GM21381 (cell line): ENCODE measurements at regions not wholly inside any gene's neighbourhood (a gene's known extent, or its start where the extent isn't known, plus 50 kb on each side); places are given as distances from the start of the nearest gene placed in this dataset.
A peak's percentile ranks its signal among the peaks of the same experiment; 100 is the strongest.

ENCODE experiments used
- ATAC-seq: cut with Tn5 transposase; IDR thresholded peaks from one replicate; pipeline ENCODE4 v1.9.1; 2021; ENCODE audit warnings: mild to moderate bottlenecking, moderate library complexity; ENCODE audit not compliant: unreplicated experiment

DNA sequence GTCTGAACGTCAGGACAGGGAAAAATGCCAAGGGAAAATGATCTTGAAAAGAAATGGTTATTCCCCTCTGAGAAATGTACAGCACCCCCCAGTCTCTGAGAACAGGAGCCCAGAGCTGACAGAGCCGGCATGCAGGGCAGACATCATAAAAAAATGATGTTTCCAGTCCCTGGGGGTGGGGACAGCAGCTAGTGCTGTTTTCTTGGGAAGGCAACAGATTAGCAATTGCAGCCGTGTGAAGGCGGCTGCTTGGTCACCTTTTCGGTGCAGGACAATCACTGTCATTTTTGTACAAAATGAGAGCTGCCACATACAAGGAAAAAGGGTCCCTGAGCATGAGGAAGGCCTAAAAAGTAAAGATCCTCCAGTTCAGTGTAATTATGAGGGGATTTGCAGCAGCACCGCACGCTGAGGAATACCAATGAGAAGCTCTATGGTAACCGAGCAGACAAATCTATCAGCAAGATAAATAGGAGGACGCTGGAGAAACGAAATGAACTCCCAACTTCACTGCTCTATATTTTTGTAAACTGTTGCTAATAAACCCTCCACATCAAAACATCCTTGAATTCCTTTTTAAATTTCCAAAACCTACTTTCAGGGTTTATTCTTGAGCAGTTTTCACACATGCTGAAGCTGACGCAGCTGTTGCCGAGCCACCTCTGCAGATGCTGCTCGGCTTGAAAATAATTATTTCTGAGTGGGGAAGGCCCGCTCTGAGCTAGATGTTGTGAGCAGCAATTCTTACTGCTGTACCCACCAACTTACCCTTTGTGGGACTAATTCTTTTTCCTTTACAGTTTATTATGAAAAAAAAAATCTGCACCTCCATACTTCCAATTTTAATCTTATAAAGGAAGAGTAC lies 98.2 kb upstream of the NEBL start:
- ATAC-seq = no peak

DNA sequence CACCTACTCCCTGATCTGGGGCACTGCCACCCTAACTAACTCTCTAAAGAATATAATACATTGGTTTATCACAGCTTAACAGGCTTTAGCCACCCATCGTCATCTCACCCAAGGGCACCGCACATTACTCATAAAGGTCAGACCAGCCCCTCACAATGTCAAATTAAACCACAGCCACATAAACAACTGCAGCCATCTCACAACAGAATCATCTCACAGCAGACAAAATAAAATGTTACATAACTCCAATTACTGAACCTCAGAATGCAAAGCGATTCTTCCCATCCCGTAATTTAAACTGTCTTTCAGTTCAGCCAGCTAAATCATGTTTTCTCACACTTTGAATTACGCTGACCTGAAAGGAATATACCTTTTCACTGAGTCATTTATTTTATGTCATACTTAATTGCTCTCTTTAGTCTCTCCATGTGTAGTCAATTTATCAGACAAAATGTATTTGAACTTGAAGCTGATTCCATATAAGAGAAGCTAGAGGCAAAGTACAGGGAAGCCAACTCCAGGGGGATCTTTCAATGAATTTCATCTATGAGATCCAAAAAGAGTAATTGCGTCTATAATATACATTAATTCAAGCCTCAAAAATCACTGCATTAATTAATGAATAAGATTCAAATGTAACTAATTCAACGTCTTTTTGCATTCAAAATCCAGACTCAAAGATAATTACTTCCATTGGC lies 96.9 kb upstream of the NEBL start:
- ATAC-seq = no peak

DNA sequence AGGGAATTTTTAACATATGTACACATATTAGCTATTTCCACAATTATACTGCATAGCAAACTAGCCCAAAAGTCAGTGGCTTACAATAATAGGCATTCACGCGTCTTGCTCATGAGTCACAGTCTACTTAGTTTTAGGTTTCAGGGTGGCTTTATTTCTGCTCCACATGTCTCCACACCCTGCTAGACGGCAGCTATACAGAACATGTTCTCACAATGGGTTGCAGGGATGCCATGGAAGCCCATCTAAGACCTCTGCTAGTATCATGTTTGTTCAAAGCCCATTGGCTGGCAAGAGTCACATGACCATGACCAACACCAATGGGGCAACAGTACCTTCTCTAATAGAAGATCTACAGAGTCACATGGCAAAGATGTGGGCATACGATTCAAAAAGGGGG lies 96.3 kb upstream of the NEBL start:
- no peak for ATAC-seq

DNA sequence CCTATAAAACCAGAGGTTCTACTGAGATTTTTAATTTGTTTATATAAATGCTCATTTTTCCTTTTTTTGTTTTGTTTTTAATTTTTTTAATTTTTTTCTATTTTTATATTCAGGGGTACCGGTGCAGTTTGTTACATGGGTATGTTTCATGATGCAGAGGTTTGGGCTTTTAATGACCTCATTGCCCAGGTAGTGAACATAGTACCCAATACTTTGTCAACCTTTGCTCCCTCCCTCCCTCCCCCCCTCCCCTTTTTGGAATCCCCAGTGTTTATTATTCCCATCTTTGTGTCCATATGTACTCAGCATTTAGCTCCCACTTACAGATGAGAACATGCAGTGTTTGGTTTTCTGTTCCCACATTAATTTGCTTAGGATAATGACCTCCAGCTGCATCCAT lies 94.4 kb upstream of the NEBL start:
- ATAC-seq = no peak

DNA sequence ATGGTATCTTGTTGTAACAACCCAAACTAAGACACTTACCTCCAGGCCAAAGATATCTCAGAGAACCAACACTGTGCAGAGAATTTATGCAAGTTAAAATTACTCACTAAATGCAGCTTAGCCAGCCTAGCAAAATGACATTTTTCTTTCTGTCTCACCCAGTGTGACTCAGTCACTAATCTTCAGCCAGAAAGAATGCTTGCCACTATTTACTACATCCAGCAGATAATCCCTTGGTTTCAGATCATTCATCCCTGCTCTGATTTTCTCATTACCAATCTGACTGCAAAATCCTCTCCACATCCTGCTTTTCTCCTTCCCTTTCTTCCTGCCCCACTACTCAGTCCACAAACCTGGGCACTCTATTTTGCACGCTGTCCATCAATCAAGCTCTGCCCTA lies 93.5 kb upstream of the NEBL start:
- no peak for ATAC-seq

DNA sequence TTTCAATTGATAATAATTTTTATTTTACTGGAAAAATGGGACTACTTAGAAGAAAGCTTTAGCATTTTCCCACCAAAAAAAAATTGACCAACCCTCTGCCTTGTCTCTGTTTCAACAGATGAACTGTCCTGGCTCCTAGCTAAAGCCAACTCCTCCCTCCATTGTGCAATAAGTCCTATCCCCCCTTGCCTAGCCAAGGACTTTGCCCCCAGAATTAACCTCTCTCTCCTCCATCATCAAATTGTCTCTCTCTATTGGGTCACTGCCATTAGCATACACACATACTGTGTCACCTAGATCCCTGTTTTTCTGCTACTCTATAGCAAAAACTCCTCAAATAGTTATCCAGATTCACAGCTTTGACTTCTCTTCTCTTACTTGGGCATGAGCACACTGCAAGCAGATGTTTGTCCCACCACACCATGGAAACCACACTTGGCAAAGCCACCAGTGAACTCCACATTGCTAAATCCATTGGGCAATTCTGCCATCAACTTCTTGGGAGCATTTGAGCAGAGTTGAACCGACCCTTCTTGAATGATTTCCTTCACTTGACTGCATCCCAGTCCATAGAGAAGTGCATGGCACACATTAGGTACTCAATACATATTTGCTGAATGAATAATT lies 91.4 kb upstream of the NEBL start:
- no peak for ATAC-seq

DNA sequence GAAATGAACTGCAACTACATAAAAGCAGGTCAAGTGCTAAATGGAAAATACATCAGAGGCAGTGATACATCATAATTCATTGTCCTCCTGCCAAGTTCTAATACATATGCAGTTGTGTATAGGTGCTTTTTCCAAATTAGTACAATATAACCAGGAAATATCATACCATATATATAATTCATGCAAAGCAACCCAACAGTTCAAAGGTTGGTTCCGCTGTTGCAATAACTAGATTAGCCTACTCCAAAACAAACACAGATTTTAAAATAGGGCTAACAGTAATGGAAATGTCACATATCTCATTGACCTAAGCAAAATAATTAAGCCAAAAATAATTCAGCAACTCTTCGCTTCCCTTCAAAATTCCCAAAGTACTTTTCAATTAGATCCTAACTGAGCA lies 88.9 kb upstream of the NEBL start:
- ATAC-seq = no peak

DNA sequence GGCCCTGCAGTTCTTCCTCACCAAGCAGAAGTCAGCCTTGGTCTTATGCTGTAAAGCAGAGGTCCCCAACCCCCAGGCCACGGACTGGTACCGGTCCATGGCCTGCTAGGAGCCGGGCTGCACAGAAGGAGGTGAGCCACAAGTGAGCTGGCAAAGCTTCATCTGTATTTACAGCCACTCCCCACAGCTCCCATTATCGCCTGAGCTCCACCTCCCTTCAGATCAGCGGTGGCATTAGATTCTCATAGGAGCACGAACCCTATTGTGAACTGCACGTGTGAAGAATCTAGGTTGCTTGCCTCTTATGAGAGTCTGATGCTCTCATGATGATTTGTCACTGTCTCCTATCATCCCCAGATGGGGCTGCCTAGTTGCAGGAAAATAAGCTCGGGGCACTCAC lies 87.6 kb upstream of the NEBL start:
- ATAC-seq = no peak

DNA sequence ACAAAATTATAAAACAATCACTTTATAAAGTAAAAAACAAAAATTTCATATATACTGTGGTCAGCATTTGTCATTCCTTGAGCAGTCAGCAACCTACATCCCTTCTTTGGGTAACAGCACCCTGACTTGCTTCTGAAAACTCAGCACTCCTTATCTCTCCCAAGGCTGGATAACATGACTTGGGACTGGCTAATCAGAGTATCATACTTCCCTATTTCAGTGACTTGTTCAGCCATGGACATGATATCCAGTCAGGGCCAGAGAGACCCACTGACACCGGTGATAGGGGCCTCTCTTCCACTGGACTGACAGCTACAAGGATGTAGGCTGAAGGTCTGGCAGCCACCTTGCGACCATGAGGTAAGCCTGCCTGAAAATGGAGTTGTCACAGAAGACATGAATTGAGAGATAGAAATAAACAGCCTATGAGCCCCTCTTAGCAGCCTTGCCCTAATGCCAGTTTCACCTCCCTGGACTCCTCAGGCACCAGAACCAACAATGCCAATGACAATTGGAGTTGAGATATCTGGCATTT lies 84.4 kb upstream of the NEBL start:
- no peak for ATAC-seq

DNA sequence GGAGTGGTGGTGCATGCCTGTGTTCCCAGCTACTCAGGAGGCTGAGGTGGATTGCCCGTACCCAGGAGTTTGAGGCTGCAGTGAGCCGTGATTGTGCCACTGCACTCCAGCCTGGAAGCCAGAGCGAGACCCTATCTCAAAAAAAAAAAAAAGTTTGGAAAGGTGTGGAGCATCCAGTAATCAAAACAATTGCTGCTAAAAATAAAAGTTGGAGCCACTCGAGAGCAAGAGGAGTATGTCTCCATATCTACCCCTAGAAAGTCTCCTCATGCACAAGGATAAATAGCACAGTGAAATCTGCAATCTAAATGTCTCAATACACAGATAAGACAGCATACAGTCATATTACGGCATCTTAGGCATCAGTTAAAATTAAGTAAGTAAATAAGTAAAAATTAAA lies 81.5 kb upstream of the NEBL start:
- no peak for ATAC-seq

DNA sequence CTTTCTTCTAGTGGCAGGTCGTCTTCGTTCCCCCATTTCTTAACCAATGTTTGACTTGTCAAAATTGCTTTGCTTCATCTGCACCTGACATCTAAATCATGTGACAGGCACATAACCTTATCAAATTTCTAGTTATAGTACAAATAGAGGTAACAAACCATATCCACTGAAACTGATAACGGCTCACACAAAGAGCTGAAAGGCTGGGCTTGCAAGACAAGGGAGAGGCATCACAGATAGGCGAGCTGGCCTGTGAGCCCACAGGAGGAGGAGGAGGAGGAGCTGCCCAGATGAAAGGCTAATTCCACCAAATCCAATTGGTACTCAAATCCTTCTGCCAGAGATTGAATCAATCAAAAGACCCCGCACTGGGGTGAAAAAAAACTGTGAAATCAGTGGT lies 80.2 kb upstream of the NEBL start:
- no peak for ATAC-seq

DNA sequence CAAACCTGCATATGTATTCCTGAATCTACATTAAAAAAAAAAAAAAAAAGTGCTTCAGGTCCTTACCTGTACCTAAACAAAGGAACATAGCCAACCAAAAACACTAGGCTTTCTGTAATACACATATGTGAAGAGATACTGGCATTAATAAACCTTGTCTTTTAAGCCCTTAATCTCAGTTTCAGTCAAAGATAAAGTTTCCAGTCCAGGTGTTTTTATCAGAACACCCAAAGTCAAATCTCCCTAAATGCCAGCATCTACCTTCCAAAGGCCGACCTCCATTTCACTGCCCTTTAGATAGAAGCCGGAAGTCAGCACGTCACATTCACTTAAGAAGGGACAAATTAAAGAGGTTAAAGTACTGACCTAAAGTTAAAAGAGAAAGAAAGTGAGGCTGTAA lies 79.8 kb upstream of the NEBL start:
- no peak for ATAC-seq

DNA sequence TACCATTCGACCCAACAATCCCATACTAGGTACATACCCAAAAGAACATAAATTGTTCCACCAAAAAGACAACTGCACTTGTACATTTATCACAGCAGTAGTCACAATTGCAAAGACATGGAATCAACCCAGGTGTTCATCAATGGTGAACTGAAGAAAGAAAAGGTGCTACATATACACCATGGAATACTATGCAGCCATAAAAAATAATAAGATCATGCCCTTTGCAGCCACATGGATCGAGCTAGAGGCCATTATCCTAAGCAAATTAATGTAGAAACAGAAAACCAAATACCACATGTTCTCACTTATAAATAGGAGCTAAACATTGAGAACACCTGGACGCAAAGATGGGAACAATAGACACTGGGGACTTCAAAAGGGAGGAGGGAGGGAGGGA lies 79.3 kb upstream of the NEBL start:
- no peak for ATAC-seq

DNA sequence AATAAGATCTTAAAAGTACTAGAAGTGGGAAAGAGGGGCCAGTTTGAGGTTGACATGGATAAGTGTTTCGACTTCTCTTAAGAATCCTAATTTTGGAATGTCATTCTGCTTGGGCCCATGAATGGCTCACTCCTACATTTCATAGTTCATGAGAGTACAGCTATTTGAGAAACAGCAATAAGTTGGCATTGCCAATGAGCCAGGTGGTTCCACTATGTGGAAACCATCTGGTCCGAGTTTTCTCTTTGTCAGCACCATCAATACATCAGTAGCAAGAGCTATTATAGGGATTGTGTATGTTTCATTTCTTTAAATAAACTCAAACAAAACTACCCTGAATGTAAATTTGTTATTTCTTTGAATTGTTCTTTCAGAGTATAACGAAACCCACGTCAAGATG lies 78.1 kb upstream of the NEBL start:
- ATAC-seq = no peak

DNA sequence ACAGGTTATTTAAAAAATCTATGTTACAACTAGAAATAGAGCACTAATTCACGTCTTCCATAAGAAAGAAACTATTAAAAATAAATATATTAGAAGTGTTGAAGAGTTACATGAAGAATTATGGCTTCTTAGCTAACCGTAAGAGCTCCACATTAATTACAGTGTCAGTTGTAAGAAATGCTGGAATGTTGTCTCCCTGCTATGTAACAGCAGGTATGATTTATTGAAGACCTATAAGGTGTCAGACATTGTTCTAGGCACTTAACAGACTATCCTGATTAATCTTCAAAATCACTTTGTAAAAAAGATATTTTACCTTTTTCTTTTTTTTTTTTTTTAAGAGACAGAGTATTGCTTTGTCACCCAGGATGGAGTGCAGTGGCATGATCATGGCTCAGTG lies 75.8 kb upstream of the NEBL start:
- no peak for ATAC-seq

DNA sequence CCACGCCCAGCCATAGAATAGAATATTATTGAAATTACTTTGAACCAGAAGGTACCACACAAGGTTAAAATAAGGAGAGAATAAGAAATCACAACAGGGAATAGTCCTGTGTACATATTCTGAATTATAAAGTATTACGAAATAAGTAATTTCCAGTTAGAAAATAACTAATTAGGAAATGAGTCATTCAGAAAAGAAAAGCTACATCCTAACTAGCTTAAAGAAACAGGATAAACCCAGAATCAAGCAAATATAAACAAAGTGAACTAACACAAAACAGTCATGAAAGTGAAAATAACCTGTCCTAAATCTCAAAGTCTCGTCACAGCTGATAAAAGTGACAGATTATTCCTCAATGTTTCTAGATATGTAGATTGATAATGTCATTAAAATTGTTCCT lies 74.8 kb upstream of the NEBL start:
- ATAC-seq = no peak

DNA sequence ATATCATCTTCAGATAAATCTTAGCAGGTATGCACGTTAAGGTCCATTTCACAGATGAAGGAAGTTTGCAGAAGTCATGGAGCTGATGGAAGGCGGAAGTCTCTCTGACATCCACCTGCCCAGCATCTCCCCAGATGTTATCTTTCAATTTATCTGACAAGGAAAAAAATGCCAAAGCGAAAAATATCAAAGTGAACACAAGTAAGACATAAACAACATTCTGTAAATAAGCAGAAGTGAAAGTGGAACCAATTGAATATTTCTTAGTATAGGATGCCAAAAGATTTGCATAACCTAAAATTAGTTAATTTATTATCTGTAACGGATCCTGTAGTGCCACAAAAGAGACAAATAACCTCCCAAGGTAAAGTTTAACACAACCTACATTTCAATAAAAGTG lies 73.6 kb upstream of the NEBL start:
- ATAC-seq = peak; percentile 98

DNA sequence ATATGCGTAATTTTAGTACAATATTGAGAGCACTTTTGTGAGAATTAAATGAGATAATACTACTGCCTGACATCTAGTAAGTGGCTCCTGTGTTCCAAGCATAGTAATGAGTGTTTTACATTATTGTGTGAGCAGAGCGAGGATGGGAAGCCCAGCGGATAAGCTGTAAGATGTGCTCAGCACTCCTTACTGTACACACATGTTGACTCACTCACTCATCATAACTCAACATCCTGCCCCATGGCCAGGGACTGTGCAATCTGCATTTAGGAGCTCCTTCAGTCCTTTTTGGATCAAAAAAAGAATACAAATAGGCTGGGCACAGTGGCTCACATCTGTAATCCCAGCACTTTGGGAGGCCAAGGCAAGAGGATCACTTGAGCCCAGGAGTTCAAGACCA lies 72.9 kb upstream of the NEBL start:
- peak; percentile 2 for ATAC-seq

DNA sequence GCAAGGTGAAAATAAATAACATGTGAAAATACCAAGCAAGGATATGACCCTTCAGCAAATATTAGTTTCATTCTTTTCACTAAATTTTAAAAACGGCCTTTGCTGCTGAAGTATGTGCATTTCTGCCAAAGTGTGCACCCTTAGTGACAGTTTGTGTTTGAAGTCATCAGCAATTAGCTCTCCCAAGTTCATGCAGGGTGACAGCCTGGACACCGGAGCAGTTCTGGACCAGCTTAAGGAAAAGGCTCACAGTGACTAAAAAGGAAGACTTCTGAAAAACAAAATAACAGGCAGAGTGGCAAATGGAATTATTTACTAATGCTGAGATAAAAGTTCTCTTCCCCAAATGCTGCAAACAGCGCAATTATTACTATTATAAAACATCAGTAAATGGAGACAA lies 69.3 kb upstream of the NEBL start:
- ATAC-seq = no peak

DNA sequence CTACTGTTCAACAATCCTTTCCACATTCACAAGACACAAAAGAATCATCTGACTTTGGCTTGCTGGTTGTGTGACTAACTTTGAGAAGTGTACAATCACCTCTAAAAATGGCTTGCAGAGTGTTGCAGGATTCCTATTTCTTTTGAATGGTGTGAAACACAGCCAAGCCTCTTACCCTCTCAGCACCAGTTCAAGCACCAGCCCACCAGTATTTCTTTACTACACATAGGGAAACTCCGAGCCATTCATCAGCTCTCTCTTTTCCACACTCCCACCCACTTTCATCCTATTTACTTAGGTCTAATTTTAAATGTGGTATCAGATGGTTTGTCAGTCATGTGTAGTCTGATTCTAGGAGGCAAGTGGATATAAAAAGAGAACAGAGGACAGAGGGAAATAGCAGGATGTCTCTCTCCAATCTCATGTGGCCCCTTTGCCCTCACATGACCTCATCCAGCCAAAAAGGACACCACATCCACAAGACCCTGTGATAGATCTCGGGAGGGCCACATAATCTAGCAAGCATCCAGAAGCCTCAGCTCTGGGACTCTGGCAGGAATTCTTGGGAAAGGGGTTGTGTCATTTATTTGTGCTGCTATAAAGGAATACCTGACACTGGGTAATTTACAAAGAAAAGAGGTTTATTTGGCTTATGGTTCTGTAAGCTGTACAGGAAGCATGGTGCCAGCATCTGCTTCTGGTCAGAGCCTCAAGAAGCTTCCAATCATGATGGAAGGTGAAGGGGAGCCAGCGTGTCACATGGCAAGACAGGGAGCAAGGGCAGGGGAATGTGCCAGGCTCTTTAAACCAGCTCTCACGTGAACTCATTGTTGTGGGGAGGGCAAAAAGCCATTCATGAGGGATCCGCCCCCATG lies 66.8 kb upstream of the NEBL start:
- ATAC-seq = no peak

DNA sequence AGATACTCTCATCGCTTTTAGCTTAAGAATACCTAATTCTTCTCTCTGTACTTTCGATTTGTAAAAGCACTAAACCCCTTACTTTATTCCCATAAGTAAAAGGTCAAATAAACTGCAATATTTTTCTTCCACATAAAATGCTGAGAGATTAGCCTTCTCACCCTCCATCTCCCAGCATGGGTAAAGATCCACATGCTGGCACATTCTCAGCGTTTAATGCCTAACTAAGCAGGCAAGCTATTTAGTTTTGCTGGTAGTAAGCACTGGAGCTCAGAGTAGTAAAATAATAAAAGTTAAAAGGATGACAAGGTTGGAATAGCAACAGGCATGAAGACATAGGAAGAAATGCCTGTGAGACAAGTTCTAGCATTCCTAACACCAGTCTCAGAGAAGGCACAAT lies 65.9 kb upstream of the NEBL start:
- ATAC-seq = no peak
